ENCODE measurements at regions not wholly inside any gene's neighbourhood (a gene's known extent, or its start where the extent isn't known, plus 50 kb on each side); places are given as distances from the start of the nearest gene placed in this dataset.

DNA sequence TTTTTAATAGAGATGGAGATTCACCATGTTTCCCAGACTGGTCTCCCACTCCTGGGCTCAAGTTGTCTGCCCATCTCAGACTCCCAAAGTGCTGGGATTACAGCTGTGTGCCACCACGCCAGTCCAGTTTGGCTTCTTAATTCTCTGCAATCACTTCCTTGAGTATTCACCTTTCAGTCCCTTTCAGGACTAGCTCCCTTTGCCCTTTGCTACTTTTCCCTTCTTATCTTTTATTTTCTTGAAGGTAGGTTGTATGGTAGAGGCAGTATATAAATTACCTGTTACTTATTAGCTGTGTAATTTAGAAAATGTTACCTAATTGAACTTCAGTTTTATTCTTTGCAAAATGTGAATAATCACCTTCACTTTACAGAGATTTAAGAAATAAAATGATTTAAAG, 285.8 kb downstream of the FGF9 start:
- TF ChIP-seq, protein P1, sequence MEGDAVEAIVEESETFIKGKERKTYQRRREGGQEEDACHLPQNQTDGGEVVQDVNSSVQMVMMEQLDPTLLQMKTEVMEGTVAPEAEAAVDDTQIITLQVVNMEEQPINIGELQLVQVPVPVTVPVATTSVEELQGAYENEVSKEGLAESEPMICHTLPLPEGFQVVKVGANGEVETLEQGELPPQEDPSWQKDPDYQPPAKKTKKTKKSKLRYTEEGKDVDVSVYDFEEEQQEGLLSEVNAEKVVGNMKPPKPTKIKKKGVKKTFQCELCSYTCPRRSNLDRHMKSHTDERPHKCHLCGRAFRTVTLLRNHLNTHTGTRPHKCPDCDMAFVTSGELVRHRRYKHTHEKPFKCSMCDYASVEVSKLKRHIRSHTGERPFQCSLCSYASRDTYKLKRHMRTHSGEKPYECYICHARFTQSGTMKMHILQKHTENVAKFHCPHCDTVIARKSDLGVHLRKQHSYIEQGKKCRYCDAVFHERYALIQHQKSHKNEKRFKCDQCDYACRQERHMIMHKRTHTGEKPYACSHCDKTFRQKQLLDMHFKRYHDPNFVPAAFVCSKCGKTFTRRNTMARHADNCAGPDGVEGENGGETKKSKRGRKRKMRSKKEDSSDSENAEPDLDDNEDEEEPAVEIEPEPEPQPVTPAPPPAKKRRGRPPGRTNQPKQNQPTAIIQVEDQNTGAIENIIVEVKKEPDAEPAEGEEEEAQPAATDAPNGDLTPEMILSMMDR (IDR thresholded peaks at IDR 0.05 in 4 of 5, conservative IDR thresholded peaks at IDR 0.05 in 1 of 5): no peak
- TF ChIP-seq POLR2A (IDR thresholded peaks at IDR 0.05): no peak

All from gastrocnemius medialis (tissue), 4 donors.